HG02943 (cell line): ENCODE measurements at regions not wholly inside any gene's neighbourhood (a gene's known extent, or its start where the extent isn't known, plus 50 kb on each side); places are given as distances from the start of the nearest gene placed in this dataset.
"Not testable (repeated sequence)": the region's sequence is repeated elsewhere in the genome, so short reads cannot be mapped to it uniquely, and the experiment has no call there.

Source experiments
- ATAC-seq: cut with Tn5 transposase; IDR thresholded peaks from one replicate; pipeline ENCODE4 v1.9.1; 2021; ENCODE audit warnings: mild to moderate bottlenecking, low read depth, moderate library complexity; ENCODE audit not compliant: unreplicated experiment

DNA sequence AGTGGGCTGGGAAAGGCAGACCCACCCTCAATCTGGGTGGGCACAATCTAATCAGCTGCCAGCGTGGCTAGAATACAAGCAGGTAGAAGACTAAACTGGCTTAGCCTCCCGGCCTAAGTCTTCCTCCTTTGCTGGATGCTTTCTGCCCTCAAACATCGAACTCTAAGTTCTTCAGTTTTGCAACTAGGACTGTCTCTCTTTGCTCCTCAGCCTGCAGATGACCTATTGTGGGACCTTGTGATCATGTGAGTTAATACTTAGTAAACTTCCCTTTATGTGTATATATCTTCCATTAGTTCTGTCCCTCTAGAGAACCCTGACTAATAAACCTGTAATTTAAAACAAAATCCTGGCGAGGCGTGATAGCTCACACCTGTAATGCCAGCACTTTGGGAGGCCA is 51.8 kb upstream of the SLC39A8 start:
- ATAC-seq, result not testable (repeated sequence)

DNA sequence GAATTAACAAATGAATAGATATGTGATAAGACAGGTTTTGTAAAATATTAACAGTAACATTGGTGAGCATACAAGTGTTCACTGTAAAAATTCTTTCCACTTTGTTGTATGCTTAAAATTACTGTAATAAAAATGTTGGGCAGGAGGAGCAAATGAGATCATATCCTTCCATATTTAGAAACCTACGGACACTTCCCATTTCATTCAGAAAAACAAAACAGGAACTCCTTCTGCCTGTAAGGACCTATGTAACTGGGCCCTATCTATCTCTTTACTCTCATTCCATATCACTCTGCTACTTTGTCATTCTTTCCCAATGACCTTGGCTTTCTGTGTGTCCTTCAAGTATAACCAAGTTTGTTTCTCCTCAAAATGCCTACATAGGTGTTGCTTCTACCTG is 53.7 kb upstream of the SLC39A8 start:
- no peak for ATAC-seq

DNA sequence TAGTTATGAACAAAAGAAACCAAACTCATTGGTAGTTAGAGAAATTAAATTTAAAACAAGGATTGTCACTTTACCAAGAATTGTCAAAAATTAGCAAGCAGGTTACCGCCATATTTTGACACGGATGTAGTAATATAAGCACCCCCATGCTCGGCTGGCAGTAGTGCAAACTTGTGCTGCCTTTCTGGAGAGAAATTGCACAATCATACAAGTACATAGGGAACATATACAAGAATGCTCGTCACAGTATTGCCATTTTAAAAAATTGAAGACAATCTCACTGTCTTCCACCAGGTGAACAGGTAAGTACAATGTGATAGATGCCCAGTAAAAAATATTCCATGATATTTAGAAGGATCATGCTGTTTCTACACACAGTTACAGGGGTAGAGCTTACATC is 55.6 kb upstream of the SLC39A8 start:
- ATAC-seq, result no peak

DNA sequence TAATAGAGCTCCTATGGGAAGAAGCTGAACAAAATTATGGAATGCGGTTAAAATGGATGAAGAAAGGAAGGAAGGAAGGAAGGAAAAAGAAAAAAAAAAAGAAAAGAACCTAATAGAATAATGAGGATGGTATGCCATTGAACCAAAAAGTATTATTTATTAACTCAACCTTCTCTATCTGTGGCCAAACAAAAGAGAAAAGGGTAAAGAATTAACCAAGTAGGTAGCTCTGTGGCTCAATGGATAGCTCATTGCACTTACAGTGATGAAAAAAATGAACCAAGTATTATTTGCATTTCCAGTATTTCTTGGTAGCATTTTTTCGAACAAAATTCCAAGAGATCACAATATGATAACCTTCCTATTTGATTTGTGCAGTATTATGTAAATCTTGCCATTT is 56.9 kb upstream of the SLC39A8 start:
- no peak for ATAC-seq

DNA sequence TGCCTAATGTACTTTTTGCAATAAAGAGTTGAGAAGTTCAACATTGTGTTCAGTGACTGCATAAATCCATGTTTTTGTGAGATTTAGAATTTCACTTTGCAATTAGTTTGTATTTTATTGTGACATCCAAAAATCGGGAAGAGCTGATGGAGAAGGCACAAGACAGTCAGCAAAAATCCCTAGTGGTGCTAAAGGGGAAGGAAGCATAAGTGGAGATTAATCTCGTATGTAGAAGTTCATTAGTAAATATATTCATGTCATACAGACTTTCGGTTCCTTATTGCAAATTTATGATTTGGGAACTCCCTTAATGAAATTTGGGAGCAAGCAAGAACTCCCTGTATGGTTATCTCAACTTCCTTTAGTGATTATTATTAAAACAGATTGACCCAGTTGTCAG is 57.8 kb upstream of the SLC39A8 start:
- ATAC-seq, result no peak

DNA sequence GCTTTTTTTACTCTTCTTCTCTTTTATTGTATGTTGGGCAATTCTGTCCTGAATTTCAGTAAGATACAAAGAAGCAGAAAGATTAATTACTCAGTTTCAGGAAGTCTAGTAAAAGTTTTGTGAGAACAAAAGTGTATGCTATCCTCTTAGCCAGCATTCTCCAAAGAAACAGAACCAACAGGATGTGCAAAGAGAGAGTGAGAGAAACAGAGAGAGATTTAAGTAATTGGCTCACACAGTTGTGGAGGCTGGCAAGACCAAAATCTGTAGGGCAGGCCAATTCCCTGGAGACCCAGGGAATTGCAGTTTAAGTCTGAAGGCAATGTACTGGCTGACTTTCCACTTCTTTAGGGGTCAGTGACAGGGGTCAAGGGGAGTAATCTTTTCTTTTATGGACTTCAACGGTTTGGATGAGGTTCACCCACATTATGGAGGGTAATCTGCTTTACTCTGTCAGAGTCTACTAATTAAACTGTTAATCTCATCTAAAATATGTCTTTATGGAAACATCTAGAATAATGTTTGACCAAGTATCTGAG is 59.2 kb upstream of the SLC39A8 start:
- ATAC-seq, result no peak

DNA sequence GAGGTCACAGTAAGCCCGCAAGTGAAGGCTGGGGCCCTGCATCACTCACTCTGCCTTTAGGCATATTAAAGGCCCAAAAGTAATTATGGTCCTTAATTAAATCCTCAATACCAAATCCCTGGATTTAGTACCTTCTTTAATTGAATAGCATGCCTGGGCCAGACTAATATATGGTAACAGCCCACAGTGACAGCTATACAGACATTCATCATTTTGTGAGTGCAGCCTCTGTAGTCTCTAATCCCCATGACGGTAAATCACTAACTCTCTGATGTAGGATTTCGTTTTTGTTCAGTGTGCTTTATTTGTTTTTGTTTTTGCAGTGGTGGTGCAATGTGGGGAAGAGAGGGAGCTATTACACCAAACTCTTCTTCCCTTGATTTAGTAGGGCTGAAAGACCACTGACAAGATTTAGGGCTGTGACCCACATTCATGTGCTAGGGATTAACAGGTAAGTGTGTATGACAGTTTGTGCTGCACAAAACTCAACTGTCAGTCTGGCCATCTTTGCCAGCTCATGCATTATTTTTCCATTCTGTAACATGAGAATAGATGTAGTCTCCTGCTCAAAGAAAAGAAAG is 60.6 kb upstream of the SLC39A8 start:
- ATAC-seq, result no peak

DNA sequence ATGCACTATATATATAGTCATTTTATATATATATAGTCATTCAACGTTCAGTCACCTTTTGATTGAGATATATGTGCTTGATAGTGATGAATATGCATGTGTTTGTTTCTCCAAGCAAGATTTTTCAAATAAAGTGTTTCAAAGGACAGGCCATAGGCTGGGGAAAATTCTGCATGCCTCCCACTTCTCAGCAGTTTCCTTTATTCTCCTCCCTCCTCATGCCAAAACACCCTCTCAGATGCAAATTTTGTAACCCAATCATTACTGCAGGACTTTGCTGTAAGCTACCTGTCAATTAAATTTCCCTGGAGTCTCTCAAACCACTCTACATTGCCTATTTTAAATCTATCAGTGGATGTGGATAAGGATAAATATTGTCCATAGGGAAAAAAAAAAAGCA is 65.6 kb upstream of the SLC39A8 start:
- ATAC-seq, result not testable (repeated sequence)

DNA sequence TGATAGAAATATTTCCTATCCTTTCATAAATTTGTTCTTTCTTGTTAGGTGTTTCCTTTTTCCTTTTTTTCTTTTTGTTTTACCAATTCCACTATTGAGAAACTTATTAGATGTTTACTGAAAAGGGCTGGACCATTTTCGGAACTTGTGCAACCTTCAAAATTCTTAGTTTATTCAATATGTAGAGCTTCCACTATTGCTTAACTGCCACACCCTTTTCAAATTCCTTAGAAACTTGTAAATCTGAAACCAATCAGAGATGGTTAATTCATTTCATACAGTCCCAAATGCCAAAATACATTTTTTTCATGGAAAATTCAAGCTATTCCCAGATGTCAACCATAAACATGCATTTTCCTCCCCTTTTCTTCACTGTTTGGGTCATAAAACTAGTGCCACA is 66.1 kb upstream of the SLC39A8 start:
- ATAC-seq, result no peak

DNA sequence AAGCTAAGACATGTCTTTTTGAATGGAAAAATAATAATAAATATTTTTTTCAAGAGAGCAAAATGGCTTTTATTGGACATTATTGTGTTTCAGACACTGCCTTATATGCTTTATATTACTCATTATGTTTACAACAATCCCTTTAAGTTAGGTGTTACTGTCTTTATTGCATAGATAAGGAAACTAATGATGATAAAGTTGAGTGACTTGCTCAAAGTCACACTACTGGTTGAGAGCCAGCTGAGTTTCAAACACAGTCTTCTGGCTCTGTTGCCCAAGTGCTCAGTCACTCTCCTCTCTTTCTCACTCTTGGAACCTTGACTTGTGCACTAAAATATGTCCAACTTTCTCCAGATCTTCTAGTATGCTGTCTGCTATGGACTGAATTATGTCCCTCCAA is 71.5 kb upstream of the SLC39A8 start:
- no peak for ATAC-seq

DNA sequence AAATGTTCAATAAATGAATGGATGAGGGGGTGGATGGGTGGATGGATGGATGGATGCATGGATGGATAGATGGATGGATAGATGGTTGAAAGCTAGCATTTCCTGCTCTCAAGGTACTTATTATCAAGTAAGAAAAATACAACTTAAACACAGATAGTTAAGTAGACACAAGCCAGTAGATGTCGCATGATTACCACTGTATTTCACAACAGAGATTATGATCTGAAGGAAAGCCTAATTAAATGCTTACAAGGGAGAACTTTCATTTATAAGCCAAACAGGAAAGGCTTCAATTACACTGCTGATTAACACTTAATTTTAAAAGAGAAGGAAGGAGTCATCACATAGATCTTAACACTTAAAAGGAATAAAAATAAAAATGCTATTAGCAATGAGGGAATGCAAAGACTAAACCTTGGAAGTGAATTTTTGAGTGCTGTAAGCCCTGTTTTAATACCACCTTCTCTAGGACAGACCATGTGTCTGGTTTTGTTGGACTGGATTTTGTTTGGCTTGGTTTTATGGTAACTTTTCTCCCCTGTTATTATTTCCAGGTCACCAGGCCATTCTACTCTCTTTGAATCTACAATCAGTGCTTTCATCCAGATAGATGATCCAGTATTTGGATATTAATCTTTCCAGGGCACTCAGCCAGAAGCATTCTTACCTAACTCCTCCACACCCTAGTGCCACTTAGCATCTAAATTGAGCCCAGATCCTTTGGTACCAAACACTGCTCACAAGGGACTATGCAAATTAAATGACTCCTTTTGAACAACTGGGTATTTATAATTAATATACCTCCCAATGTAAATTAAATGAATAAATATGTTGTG is 75.5 kb upstream of the SLC39A8 start:
- ATAC-seq, result no peak

DNA sequence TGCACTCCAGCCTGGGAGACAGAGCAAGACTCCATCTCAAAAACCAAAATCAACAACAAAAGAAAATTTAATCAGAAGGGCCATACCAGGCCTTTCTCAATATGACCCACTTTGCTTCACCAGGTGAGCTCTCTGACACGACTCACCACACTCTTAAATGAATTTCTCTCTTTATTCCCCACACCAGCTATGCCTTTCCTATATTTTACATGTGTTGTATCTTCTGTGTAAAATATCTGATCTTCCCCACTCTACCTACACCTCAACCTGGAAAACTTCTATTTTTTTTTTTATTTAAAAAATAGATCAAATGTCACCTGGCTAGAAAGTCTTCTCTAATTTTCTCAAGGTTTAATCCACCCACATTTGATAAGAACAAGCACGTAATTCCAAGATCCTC is 77.6 kb upstream of the SLC39A8 start:
- no peak for ATAC-seq

DNA sequence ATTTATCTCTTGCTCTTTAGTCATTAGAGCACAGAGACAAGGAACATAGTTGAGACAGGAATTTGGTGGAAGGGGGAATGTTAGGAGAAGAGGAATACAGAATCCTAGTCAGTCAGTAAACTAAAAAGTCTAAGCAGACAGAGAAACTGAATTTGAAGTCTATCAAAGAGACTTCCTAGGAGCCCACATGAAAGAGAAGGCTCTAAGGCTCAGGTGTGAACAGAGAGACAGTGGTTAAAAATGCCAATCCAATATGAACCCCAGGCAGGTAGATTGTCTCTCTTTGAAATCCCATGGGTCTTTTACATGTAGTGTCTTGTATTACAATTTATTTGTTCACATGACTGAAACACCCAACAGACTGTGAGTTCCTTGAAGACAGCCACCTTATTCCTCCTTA is 77.8 kb upstream of the NFKB1 start:
- ATAC-seq, result no peak

DNA sequence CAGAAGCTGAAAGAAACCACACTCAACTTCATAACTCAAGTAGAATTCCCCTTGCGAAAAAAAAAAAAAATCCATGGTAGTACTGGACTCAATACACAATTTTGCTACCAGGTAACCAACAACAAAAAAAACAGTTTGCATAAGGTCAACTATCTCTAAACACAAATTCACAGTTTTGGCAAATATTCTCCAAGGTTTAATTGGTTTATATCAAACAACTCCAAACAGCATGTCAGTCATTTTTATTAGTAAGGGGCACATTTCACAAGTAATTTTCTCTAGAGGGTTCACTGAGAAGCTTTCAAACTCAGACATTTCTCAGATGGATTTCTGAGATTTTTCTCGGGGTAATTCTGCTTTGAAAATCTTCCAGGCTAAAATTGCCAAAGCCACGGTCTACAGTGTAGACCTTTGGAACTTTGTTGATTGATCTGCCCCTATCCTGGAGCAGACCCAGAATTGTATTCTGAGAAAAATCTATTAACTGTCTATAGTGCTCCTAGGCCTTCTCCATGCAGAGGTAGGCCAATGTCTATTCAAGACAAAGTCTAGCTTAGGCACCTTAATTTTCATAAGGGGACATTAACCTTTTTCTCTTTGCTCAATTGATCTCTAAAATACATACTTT is 73.7 kb upstream of the NFKB1 start:
- ATAC-seq, result no peak

DNA sequence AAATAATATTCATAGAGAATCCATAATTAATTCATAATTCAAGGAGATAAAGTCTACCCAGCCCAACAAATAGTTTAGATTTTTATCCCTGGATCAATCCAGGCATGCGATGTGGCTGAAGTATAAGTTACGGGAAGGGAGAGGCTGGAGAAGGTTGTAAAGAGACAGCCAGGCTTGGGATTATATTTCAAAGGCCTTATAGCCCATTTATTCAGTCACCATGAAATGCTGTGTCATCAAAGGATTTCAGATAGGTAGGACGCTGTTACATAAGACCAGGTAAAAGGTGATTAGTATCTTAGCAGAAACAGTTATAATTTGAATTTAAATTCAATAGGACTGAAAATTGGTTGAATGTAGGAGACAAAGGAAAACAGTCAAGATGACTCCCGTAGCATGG is 73.0 kb upstream of the NFKB1 start:
- no peak for ATAC-seq

DNA sequence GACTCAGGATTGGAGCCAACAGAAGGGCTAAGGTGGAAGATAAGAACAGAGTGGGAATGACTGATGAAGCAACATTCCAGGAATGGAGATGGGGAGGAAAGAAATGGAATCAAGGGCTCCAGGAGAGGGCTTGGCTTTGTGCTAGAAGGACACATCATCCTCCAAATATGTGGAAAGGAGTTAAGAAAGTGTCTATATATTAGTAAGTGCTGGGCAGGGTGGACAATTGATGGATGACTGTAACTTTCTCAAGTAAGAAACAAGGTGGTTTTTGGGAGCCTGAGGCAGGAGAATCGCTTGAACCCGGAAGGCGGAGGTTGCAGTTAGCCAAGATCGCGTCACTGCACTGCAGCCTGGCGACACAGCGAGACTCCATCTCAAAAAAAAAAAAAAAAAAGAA is 71.6 kb upstream of the NFKB1 start:
- ATAC-seq, result no peak

DNA sequence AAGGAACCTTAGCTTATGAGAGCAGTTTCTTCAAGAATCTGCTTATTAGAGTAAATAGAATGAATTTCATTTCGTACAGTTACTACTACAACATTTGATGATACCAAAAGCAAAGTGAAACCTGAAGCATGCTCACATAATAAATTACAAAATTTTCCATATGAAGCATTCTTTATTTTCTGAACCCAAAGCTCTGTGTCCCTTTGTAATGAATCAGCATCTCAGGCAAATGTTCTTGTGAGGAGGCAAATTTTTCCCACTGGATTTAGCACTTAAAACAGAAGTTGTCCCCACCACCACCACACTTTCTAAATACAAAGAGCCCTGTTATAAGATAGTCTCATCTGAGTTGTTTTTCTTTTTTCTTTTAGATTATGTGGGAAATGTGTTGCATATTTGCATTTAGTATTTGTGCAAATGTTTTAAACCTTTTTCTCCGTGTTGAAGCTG is 70.7 kb upstream of the NFKB1 start:
- no peak for ATAC-seq

DNA sequence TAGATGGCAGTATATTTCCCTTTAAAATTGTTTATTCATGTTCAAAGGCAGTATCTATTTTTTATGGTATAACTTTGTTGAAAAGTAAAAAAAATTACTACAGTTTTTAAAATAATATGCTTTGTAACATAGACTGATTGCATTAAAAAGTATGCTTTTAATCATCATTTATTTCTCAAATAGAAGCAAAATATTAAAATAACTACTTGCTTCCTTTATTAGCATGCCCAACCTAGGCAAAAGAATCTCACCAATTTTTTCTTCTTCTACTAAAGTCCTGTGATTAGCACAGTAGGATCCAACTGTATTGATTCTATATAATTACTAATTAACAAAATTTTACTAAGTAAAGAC is 69.6 kb upstream of the NFKB1 start:
- no peak for ATAC-seq

DNA sequence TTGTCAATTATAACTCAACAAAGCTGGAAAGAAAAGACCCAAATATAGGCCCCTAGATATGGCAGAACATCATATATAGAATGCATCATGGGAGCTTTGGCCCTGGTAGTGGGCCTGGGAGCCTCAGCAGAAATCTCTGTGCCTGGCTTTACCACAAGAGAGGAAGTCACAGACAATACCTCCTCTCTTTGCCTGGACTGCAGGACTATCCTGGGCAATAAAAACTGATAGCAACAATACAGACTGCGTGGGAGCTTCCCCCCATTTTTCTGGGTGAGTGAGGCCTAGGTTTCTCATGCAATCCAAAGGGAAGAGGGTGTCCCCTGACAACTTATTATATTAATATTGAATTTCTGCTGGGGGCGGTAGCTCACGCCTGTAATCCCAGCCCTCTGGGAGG is 64.0 kb upstream of the NFKB1 start:
- ATAC-seq, result no peak

DNA sequence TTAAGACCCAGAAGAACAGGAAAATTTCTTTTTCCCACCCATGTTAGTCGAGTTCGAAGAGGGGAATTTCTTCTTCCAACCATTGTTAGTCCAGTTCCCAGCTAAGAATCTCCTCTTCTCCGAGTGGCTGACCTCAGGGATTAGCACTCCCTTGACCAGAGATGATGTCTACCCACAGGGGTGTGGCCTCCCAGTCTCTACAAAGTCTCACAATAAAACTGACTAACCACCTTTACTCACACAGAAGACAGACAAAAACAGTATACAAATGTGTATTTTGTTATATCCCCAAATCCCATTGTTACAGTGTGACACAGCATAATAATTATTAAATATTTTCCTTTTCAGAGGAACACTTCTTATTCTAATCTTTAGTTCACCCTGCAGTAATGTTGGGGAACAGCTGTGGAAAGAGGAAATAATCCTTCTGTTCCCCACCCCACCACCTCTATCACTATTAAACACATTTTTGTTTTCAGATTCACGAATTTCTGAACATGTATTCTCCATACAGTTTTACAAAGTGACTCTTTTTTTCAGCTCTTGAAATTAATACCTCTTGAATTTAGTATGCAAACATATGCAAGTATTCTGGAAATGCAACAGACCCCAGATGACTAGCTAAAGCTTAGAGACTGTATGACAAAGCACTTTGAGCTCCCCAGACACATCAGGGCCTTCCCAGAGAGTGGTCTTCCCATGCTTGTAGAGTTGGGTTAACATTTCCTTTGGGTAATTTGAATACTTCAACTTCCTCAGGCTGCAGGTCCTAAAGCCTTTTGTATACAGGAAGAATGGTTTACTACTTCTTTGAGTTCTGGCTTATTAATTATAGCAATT is 62.5 kb upstream of the NFKB1 start:
- no peak for ATAC-seq

DNA sequence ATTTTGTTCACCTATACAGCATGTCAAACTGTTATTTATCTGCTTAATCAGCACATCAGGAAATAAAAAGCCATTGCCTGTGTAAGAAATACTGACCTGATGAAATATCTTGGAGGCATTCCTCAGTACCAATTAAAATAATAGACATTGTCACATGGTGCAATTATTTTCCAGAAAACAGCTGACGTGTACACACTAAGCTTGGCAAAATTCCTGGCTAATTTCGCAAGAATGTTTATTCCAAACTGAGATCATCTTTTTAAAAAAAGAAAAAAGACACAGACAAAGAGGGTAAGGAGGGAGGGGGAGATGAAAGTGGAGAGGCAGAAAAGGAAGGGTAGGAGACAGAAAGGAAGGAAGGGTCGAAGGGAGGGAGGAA is 61.9 kb upstream of the NFKB1 start:
- ATAC-seq, result no peak
